Colonic mucosa (tissue), 4 donors: ENCODE measurements at regions not wholly inside any gene's neighbourhood (a gene's known extent, or its start where the extent isn't known, plus 50 kb on each side); places are given as distances from the start of the nearest gene placed in this dataset.

Source experiments
- DNase-seq: peaks from one replicate; pipeline ENCODE4 v3.0.0-alpha.2; 2020
- H3K27ac ChIP-seq: fragments of 200-600 bp; one replicate; pipeline ENCODE4 v1.8.0; 2021
- H3K27me3 ChIP-seq: fragments of 200-600 bp; one replicate; pipeline ENCODE4 v1.8.0; 2021
- H3K36me3 ChIP-seq: fragments of 200-600 bp; one replicate; pipeline ENCODE4 v1.8.0; 2021
- H3K4me1 ChIP-seq: fragments of 200-600 bp; one replicate; pipeline ENCODE4 v1.8.0; 2021; ENCODE audit warnings: mild to moderate bottlenecking
- H3K4me3 ChIP-seq: fragments of 200-600 bp; one replicate; pipeline ENCODE4 v1.8.0; 2021
- H3K9ac ChIP-seq, 2 donors: one replicate each; pipeline ENCODE4 v1.7.0; 2013; ENCODE audit warnings: control low read depth in 2 of 2, low read depth in 2 of 2, low read length in 2 of 2
- H3K9me3 ChIP-seq: fragments of 200-600 bp; one replicate; pipeline ENCODE4 v1.8.0; 2021
- intact Hi-C: fragments of 100-400 bp; cut with DNase I; formaldehyde crosslinking; loops from one replicate; pipeline ENCODE4 v1.14.1; 2022
- TF ChIP-seq, protein P1 (sequence below): fragments of 200-600 bp; IDR thresholded peaks from one replicate; pipeline ENCODE4 v1.8.0; 2022; ENCODE audit warnings: antibody characterized with exemption, mild to moderate bottlenecking
- donor health status: healthy.
- donor health status: DM: no; HTN: no; CAD: no.
- donor health status: DM: no; HTN: no; CAD: no.

DNA sequence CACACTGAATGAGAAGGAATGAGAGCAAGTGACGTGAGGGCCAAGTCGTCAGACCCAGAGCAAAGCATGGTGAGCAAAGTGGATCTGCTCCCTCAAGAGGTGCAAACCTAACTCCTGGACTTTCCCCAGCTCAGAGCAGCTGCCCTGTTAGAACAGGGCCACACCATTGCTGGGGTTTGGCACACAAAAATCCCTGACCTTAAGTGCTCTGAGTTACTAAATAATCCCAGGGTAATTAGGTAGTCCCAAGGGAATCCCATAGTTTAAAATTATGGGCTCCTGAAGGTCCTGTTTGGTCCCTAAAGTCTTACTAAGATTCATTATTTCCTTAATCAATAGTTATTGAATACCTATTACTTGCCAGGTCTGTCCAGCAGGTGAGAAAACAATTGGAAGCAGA, 165.1 kb upstream of the TNFAIP3 start:
- Histone ChIP-seq H3K4me3 (no peak overlapping the region), H3K9me3 (no peaks in the 10 kb centered on the region), H3K27me3 (no peaks in the 10 kb centered on the region), H3K4me1 (peaks cover 4% of the 10 kb centered on the region), H3K27ac (no peak overlapping the region), H3K36me3 (no peaks in the 10 kb centered on the region), H3K9ac (no peak overlapping the region)
- TF ChIP-seq, protein P1, sequence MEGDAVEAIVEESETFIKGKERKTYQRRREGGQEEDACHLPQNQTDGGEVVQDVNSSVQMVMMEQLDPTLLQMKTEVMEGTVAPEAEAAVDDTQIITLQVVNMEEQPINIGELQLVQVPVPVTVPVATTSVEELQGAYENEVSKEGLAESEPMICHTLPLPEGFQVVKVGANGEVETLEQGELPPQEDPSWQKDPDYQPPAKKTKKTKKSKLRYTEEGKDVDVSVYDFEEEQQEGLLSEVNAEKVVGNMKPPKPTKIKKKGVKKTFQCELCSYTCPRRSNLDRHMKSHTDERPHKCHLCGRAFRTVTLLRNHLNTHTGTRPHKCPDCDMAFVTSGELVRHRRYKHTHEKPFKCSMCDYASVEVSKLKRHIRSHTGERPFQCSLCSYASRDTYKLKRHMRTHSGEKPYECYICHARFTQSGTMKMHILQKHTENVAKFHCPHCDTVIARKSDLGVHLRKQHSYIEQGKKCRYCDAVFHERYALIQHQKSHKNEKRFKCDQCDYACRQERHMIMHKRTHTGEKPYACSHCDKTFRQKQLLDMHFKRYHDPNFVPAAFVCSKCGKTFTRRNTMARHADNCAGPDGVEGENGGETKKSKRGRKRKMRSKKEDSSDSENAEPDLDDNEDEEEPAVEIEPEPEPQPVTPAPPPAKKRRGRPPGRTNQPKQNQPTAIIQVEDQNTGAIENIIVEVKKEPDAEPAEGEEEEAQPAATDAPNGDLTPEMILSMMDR = no peak
- intact Hi-C loops = loop anchor here (10.0 kb wide), 2 partner anchors 273 to 403 kb away; partner anchors contain the start of gene PERP
- no peak for DNase-seq

DNA sequence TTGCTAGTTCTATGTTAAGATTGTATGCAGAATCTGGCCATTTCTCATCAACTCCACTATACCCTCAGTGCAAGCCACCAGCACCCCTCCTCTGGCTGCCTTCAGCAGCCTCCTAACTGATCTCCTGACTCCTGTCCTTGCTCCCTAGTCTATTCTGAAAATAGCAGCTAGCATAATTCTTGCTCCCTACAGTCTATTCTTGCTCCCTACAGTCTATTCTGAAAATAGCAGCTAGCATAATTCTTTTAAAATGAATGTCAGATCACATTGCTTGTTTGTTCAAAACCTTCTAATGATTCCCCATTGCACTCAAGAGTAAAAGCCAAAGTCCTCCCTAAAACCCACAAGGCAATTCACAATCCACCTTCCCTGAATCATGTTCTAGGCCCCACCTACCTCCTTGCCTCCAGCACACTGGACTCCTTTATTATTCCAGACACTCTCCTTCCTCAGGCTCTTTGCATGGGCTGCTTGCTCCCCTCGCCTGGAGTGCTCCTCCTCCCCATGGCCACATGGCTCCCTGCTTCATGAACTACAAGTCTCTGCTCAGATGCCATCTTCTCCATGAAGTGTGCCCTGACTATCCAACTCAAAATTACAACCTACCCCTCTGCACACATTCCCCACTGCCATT, 164.2 kb upstream of the TNFAIP3 start:
- no peak for DNase-seq
- TF ChIP-seq, protein P1 = no peak
- intact Hi-C loops = loop anchor here (10.0 kb wide), 2 partner anchors 272 to 402 kb away; partner anchors contain the start of gene PERP

GRCh38 chr6:137704802-137705159, 162.3 kb upstream of the TNFAIP3 start:
- TF ChIP-seq, protein P1 = no peak
- H3K9me3 ChIP-seq = no peaks in the 10 kb centered on the region
- H3K4me1 ChIP-seq = peaks cover 9% of the 10 kb centered on the region
- no peaks in the 10 kb centered on the region for H3K36me3 ChIP-seq
- intact Hi-C loops = loop anchor here (5.0 to 10.0 kb wide), 4 partner anchors 88 to 400 kb away; partner anchors contain the start of gene PERP
- H3K27ac ChIP-seq = no peak overlapping the region
- no peak overlapping the region for H3K4me3 ChIP-seq
- H3K9ac ChIP-seq = no peak overlapping the region
- no peaks in the 10 kb centered on the region for H3K27me3 ChIP-seq
- no peak for DNase-seq

More for the DNA sequence above, 164.2 kb upstream of the TNFAIP3 start:
- Histone ChIP-seq H3K9me3 (no peaks in the 10 kb centered on the region), H3K9ac (no peak overlapping the region), H3K27me3 (no peaks in the 10 kb centered on the region), H3K4me1 (peaks cover 4% of the 10 kb centered on the region), H3K27ac (no peak overlapping the region), H3K4me3 (no peak overlapping the region), H3K36me3 (no peaks in the 10 kb centered on the region)

DNA sequence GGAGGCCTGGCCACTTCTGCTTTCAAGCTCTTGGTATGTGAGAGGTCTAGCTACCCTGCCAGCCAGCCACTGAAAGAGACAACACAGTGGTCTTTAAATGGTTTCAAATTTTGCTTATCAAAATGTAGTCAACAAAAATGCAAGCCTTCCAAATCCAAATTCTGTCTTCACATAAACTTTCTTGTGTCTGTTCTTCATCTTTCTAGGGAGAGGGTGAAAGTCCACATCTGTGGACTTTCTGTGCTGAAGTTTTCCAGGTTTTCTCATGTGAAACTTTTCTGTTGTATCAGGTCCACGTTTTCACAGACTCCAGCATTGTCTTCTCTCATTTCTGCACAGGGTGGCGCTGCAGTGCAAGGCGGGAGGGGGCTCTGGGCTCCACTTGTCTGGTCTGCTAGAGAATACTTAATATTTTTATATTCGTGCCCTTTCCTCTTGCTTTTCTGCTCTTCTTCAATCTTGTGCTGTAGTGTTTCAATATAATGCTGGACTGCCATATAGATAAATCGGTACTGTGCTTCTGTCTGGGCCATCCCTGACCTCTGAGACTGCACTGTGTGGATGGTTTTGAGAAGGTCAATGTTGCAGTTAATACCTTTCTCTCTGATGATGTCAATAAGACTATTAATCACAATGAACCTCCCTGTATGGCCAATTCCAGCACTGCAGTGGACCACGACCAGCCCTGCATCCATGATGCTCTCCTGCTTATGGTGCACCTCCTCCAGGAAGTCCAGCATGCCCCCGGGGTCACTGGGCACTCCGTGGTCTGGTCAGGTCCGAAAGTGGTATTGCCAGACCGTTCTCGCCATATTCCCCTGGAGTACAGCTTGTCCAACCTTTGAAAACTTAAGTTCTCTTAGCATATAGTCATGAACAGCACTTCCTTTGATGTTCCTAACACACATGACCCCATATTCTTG, 161.6 kb upstream of the TNFAIP3 start:
- no peak overlapping the region for H3K27ac ChIP-seq
- H3K9ac ChIP-seq = no peak overlapping the region
- intact Hi-C loops = loop anchor here (2.0 to 10.0 kb wide), 5 partner anchors 87 to 399 kb away; partner anchors contain the start of gene PERP
- no peaks in the 10 kb centered on the region for H3K27me3 ChIP-seq
- H3K9me3 ChIP-seq = no peaks in the 10 kb centered on the region
- peaks cover 9% of the 10 kb centered on the region for H3K4me1 ChIP-seq
- TF ChIP-seq, protein P1 = peak; percentile 86
- peak; percentile 68 for DNase-seq
- H3K4me3 ChIP-seq = no peak overlapping the region
- H3K36me3 ChIP-seq = no peaks in the 10 kb centered on the region

GRCh38 chr6:137706083-137706750, 160.8 kb upstream of the TNFAIP3 start:
- no peak overlapping the region for H3K9ac ChIP-seq
- no peak overlapping the region for H3K4me3 ChIP-seq
- H3K36me3 ChIP-seq = no peaks in the 10 kb centered on the region
- no peaks in the 10 kb centered on the region for H3K9me3 ChIP-seq
- no peaks in the 10 kb centered on the region for H3K27me3 ChIP-seq
- intact Hi-C loops = loop anchor here (2.0 to 10.0 kb wide), 5 partner anchors 86 to 399 kb away; partner anchors contain the start of gene PERP
- TF ChIP-seq, protein P1 = no peak
- no peak overlapping the region for H3K27ac ChIP-seq
- H3K4me1 ChIP-seq = peaks cover 9% of the 10 kb centered on the region
- no peak for DNase-seq
